Fibroblast of mammary gland (primary cell): ENCODE measurements at regions not wholly inside any gene's neighbourhood (a gene's known extent, or its start where the extent isn't known, plus 50 kb on each side); places are given as distances from the start of the nearest gene placed in this dataset.

Experiments used
- DNase-seq: peaks from one replicate; pipeline ENCODE4 v3.0.0-alpha.2; 2010; ENCODE audit warnings: low read depth
- H3K4me3 ChIP-seq: 2 replicates; pipeline ENCODE4 v1.5.1; 2011; ENCODE audit warnings: low read depth, mild to moderate bottlenecking, low read length, moderate library complexity; ENCODE audit not compliant: control insufficient read depth
- TF ChIP-seq, protein P1 (sequence below): conservative IDR thresholded peaks from 2 replicates; pipeline ENCODE4 v1.5.1; 2011; ENCODE audit warnings: low read depth, low read length, inconsistent platforms; ENCODE audit not compliant: control insufficient read depth, insufficient read depth

DNA sequence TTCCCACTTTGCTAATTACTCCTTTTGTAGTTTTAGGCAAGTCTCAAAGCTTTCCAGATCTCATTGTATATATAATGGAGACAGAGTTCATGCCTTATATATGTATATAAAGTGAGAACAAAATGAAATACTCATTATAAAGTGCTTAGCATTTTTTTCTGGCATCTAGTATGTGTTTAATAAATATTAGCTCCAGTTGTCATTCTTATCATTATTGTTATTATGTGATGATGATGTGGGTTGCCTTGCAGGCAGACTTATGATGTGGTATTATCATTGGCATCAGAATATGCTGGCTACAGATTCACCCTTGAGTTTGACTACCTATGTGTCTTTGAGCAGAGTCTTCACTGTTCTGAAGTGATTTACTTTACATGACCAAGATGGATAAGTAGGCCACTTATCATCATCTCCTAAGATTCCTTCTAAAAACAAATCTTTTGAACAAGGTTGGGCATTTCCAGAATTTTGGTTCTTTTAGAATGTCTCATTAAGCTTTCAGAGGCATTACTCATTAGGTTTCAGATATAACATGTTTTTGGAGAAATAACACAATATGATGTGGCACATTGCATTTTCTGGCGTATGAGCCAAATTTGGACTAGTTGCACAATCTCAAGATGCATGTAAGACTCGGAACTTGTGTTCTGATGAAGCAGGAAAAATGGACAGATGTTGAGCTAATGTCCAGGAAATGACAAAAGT lies 145.6 kb upstream of the TNC start:
- TF ChIP-seq, protein P1, sequence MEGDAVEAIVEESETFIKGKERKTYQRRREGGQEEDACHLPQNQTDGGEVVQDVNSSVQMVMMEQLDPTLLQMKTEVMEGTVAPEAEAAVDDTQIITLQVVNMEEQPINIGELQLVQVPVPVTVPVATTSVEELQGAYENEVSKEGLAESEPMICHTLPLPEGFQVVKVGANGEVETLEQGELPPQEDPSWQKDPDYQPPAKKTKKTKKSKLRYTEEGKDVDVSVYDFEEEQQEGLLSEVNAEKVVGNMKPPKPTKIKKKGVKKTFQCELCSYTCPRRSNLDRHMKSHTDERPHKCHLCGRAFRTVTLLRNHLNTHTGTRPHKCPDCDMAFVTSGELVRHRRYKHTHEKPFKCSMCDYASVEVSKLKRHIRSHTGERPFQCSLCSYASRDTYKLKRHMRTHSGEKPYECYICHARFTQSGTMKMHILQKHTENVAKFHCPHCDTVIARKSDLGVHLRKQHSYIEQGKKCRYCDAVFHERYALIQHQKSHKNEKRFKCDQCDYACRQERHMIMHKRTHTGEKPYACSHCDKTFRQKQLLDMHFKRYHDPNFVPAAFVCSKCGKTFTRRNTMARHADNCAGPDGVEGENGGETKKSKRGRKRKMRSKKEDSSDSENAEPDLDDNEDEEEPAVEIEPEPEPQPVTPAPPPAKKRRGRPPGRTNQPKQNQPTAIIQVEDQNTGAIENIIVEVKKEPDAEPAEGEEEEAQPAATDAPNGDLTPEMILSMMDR = no peak

DNA sequence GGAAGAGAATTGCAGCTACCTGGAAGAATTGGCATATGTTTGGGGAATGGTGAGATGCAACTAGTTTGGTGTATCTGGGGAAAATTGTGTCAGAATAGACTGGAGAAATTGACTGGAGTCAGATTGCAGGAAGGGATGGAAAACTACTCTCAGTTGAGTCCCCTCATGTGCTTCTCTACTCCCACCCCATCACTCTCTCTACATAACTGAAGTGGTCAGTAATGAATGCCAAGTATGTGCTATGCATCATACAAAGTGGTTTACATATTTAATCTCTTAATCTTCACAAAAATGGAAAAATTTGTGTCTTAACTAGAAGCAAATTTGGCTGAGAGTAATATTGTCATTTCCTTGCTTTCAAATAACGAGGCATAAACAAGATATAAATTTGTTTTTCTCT lies 146.4 kb upstream of the TNC start:
- H3K4me3 ChIP-seq = no peak overlapping the region
- DNase-seq = peak; percentile 53
- TF ChIP-seq, protein P1 = no peak

More for the DNA sequence above, 145.6 kb upstream of the TNC start:
- no peak overlapping the region for H3K4me3 ChIP-seq
- DNase-seq = peak; percentile 91

DNA sequence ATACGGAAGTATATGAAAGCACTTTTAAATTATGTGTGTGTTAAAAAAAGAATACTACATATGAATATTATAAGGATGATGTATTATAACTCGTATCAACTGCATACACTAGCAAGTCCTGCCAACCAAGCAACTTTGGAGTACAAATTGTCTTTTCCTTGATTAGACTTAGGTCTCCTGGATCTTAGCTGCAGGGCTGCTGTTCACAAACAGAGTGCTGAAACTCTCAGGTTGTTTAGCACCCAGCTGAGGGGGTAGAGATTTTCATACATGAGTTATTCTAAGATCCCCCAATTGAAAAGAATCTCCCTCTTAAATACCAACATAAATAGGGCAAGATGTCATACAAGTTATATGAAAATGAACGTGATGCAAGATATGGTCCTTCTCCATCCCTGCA lies 149.8 kb upstream of the TNC start:
- no peak overlapping the region for H3K4me3 ChIP-seq
- TF ChIP-seq, protein P1 = no peak
- DNase-seq = peak; percentile 30

DNA sequence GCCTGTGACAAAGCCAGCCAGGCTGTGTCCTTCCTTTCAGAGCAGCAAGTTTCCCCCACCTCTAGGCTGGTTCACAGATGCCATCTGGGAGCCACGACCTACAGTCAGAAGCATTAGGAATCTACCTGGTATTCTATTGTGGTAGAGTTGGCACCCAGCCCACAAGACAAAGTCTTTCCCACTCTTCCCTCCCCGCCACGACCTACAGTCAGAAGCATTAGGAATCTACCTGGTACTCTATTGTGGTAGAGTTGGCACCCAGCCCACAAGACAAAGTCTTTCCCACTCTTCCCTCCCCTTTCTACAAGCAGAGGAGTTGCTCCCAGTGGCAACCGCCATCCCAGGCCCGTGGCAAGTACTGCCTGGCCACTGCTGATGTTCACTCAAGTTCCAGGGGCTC lies 157.8 kb upstream of the TNC start:
- no peak for DNase-seq
- H3K4me3 ChIP-seq = no peak overlapping the region
- TF ChIP-seq, protein P1 = no peak

DNA sequence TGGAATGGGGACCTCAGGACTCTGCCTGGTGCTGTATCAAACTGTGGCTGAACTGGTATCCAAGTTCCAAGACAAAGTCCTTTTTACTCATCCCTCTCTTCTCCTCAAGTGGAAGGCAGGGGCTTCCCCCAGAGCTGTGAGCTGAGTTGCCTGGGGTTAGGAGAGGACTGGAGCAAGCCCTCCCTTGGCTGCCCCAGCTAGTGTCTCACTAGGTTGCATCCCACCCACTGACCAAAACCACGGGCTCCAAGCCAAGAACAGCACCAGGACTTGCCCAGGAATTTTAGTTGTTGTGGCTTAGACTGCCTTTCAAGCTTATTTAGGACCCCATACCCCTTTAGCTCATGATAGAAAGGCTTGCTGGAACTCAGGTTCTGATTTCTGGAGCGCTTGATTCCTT lies 158.7 kb upstream of the TNC start:
- DNase-seq = peak; percentile 64
- TF ChIP-seq, protein P1 = no peak
- H3K4me3 ChIP-seq = no peak overlapping the region

DNA sequence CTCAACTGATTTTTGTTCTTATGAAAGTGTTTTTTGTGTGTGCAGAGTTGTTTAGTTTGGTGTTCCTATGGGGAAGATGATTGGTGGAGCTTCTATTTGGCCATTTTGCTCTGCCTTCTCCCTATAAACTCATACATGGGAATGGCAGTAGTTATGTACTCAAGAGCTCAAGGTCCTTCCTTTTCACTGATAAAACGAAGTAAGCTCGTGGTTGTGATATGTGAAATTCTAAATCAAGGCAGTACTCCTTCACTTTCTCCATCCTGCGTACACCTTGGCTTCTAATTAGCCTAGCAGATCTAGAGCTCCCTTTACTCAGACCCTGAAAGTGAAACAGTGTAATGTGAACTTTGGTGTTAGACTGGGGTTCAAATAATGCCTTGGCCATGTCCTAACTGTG lies 159.3 kb upstream of the TNC start:
- TF ChIP-seq, protein P1 = no peak
- no peak overlapping the region for H3K4me3 ChIP-seq
- DNase-seq = no peak
